Panc1 (cell line): ENCODE measurements at regions not wholly inside any gene's neighbourhood (a gene's known extent, or its start where the extent isn't known, plus 50 kb on each side); places are given as distances from the start of the nearest gene placed in this dataset.

ENCODE experiments used
- POLR2AphosphoS5 ChIP-seq: IDR thresholded peaks from 2 replicates; pipeline ENCODE4 v1.6.1; 2012; ENCODE audit warnings: mild to moderate bottlenecking, low read depth, low read length, moderate library complexity
- REST ChIP-seq, 2 experiments: IDR thresholded peaks; 2 replicates each; pipeline ENCODE4 v1.6.1; 2011 to 2012; ENCODE audit warnings: low read depth in 2 of 2, control low read depth in 1 of 2, low read length in 1 of 2, mild to moderate bottlenecking in 1 of 2, moderate library complexity in 1 of 2; ENCODE audit not compliant: insufficient read depth in 1 of 2
- TF ChIP-seq, protein P1 (sequence below): fragments of 450-650 bp; IDR thresholded peaks from 2 replicates; pipeline ENCODE4 v1.5.1; 2017; ENCODE audit warnings: mild to moderate bottlenecking

DNA sequence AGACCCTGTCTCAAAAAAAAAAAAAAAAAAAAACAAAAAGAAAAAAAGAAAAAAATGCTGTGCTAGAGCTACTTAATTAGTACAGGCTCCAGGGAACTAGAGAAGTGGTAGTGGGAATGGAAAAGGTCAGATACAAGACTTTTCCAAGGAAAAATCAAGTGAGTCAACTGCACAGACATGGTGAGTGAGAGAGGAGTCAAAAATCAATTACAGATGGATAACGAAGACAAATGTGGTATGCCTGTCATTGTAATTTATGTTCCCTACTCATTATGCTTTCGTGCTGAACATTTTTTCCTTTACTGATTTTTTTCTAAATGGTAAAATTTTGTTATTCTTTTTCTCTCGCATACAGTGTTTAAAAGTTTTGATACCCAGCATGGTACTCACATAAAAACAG is 111.5 kb downstream of the MDH1 start:
- TF ChIP-seq, protein P1, sequence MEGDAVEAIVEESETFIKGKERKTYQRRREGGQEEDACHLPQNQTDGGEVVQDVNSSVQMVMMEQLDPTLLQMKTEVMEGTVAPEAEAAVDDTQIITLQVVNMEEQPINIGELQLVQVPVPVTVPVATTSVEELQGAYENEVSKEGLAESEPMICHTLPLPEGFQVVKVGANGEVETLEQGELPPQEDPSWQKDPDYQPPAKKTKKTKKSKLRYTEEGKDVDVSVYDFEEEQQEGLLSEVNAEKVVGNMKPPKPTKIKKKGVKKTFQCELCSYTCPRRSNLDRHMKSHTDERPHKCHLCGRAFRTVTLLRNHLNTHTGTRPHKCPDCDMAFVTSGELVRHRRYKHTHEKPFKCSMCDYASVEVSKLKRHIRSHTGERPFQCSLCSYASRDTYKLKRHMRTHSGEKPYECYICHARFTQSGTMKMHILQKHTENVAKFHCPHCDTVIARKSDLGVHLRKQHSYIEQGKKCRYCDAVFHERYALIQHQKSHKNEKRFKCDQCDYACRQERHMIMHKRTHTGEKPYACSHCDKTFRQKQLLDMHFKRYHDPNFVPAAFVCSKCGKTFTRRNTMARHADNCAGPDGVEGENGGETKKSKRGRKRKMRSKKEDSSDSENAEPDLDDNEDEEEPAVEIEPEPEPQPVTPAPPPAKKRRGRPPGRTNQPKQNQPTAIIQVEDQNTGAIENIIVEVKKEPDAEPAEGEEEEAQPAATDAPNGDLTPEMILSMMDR, result no peak
- no peak for TF ChIP-seq POLR2AphosphoS5
- TF ChIP-seq REST (IDR thresholded peaks at IDR 0.05; ENCODE audit: insufficient read depth in 1 of 2, low read depth in 2 of 2, low read length in 1 of 2), result no peak
